NCI-H2196 treated with DMSO at 0.1 percent for 48 hours (cell line): ENCODE measurements at regions not wholly inside any gene's neighbourhood (a gene's known extent, or its start where the extent isn't known, plus 50 kb on each side); places are given as distances from the start of the nearest gene placed in this dataset.

Source experiments
- DNase-seq: peaks from one replicate; lab custom pipeline; 2025; ENCODE audit not compliant: unreplicated experiment; lab: John Stamatoyannopoulos, UW

GRCh38 chr5:156230887-156231286 lies 96.1 kb upstream of the SGCD start:
- no peak for DNase-seq

GRCh38 chr5:156232251-156232869 lies 94.6 kb upstream of the SGCD start:
- no peak for DNase-seq

- no peak for DNase-seq
These were observed 89.6 kb upstream of the SGCD start for GRCh38 chr5:156237361-156237760.

- no peak for DNase-seq
These were observed 87.2 kb upstream of the SGCD start for GRCh38 chr5:156239800-156240199.

GRCh38 chr5:156240414-156240813 lies 86.5 kb upstream of the SGCD start:
- no peak for DNase-seq

GRCh38 chr5:156241266-156241665 lies 85.7 kb upstream of the SGCD start:
- DNase-seq = no peak

GRCh38 chr5:156245895-156246294 lies 81.1 kb upstream of the SGCD start:
- no peak for DNase-seq

GRCh38 chr5:156251076-156251475 lies 75.9 kb upstream of the SGCD start:
- no peak for DNase-seq

- DNase-seq = no peak
These were observed 73.8 kb upstream of the SGCD start for GRCh38 chr5:156253130-156253529.

- DNase-seq = no peak
These were observed 72.8 kb upstream of the SGCD start for GRCh38 chr5:156254196-156254595.

GRCh38 chr5:156256642-156257041 lies 70.3 kb upstream of the SGCD start:
- DNase-seq = no peak

GRCh38 chr5:156258934-156259333 lies 68.0 kb upstream of the SGCD start:
- DNase-seq = no peak

GRCh38 chr5:156259618-156260017 lies 67.3 kb upstream of the SGCD start:
- DNase-seq = no peak

GRCh38 chr5:156261275-156261939 lies 65.6 kb upstream of the SGCD start:
- DNase-seq = no peak

- no peak for DNase-seq
These were observed 55.4 kb upstream of the SGCD start for GRCh38 chr5:156271569-156271968.

GRCh38 chr5:156272139-156272538 lies 54.8 kb upstream of the SGCD start:
- no peak for DNase-seq

- no peak for DNase-seq
These were observed 53.6 kb upstream of the SGCD start for GRCh38 chr5:156273325-156273724.

- no peak for DNase-seq
These were observed 52.5 kb upstream of the SGCD start for GRCh38 chr5:156274453-156274852.
